ENCODE measurements at regions not wholly inside any gene's neighbourhood (a gene's known extent, or its start where the extent isn't known, plus 50 kb on each side); places are given as distances from the start of the nearest gene placed in this dataset.

GRCh38 chr13:50428183-50428877 is 413.1 kb downstream of the KCNRG start:
- TF ChIP-seq CTCF (tag by site-specific recombination; IDR thresholded peaks at IDR 0.05) (no peak), ZNF362 (tag by site-specific recombination; IDR thresholded peaks at IDR 0.05) (no peak), TRIM28 (IDR thresholded peaks at IDR 0.05; ENCODE audit: borderline replicate concordance, low read length) (no peak), ZNF558 (tag by site-specific recombination; IDR thresholded peaks at IDR 0.05) (no peak), ZNF138 (tag by site-specific recombination; IDR thresholded peaks at IDR 0.05; ENCODE audit: borderline replicate concordance) (no peak), ZXDB (tag by site-specific recombination; IDR thresholded peaks at IDR 0.05) (no peak)

Data from HEK293 (cell line).